ENCODE measurements at regions not wholly inside any gene's neighbourhood (a gene's known extent, or its start where the extent isn't known, plus 50 kb on each side); places are given as distances from the start of the nearest gene placed in this dataset.

GRCh38 chr12:89253488-89253887, 98.8 kb downstream of the DUSP6 start:
- DNase-seq, result peak; percentile 33 to 55

- no peak for DNase-seq
Observed at GRCh38 chr12:89252284-89252683, 100.0 kb downstream of the DUSP6 start.

- DNase-seq, result no peak
Observed at GRCh38 chr12:89251342-89252271, 100.7 kb downstream of the DUSP6 start.

- DNase-seq, result no peak
Observed at GRCh38 chr12:89250636-89251035, 101.7 kb downstream of the DUSP6 start.

GRCh38 chr12:89250213-89250612, 102.1 kb downstream of the DUSP6 start:
- DNase-seq, result no peak

GRCh38 chr12:89247967-89248366, 104.3 kb downstream of the DUSP6 start:
- no peak for DNase-seq

GRCh38 chr12:89247541-89247942, 104.8 kb downstream of the DUSP6 start:
- DNase-seq, result no peak

GRCh38 chr12:89245090-89245489, 107.2 kb downstream of the DUSP6 start:
- DNase-seq, result no peak

- no peak for DNase-seq
Observed at GRCh38 chr12:89244536-89244935, 107.8 kb downstream of the DUSP6 start.

GRCh38 chr12:89243771-89244170, 108.5 kb downstream of the DUSP6 start:
- no peak for DNase-seq

GRCh38 chr12:89239534-89239933, 112.8 kb downstream of the DUSP6 start:
- no peak for DNase-seq

GRCh38 chr12:89238593-89238992, 113.7 kb downstream of the DUSP6 start:
- DNase-seq, result peak in 1 of 2 experiments; percentile 30

- no peak for DNase-seq
Observed at GRCh38 chr12:89237763-89238162, 114.5 kb downstream of the DUSP6 start.

GRCh38 chr12:89236748-89237383, 115.4 kb downstream of the DUSP6 start:
- no peak for DNase-seq

GRCh38 chr12:89236237-89236636, 116.1 kb downstream of the DUSP6 start:
- DNase-seq, result no peak

- DNase-seq, result no peak
Observed at GRCh38 chr12:89235189-89235993, 116.9 kb downstream of the DUSP6 start.

- DNase-seq, result no peak
Observed at GRCh38 chr12:89234324-89235114, 117.8 kb downstream of the DUSP6 start.

- DNase-seq, result no peak
Observed at GRCh38 chr12:89231686-89232085, 120.6 kb downstream of the DUSP6 start.

- DNase-seq, result no peak
Observed at GRCh38 chr12:89230376-89231315, 121.7 kb downstream of the DUSP6 start.

- DNase-seq, result no peak
Observed at GRCh38 chr12:89228491-89228890, 123.8 kb downstream of the DUSP6 start.

GRCh38 chr12:89227774-89228173, 124.5 kb downstream of the DUSP6 start:
- DNase-seq, result no peak
